ENCODE measurements at regions not wholly inside any gene's neighbourhood (a gene's known extent, or its start where the extent isn't known, plus 50 kb on each side); places are given as distances from the start of the nearest gene placed in this dataset.
"Not testable (repeated sequence)": the region's sequence is repeated elsewhere in the genome, so short reads cannot be mapped to it uniquely, and the experiment has no call there.

DNA sequence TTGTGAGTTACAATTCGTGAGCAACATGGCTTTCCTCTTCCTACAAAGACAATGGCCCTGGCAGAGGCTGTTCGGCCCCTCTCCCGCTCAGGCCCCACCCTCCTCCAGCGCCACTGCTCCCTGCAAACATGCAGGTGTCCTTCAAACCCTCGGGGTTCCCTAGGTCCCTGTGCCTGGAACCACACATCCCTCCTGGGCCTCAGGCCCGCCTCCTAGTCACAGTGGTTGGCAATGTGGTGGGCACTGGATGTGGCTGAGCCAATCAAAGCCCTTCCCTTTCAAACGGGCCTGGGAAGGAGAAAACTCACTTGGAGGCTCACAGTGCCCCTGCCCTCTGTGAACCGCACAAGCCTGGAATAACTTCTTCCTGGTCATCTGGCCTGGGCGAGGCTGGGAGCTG lies 147.2 kb downstream of the TFAP2C start:
- TF ChIP-seq, protein P1, sequence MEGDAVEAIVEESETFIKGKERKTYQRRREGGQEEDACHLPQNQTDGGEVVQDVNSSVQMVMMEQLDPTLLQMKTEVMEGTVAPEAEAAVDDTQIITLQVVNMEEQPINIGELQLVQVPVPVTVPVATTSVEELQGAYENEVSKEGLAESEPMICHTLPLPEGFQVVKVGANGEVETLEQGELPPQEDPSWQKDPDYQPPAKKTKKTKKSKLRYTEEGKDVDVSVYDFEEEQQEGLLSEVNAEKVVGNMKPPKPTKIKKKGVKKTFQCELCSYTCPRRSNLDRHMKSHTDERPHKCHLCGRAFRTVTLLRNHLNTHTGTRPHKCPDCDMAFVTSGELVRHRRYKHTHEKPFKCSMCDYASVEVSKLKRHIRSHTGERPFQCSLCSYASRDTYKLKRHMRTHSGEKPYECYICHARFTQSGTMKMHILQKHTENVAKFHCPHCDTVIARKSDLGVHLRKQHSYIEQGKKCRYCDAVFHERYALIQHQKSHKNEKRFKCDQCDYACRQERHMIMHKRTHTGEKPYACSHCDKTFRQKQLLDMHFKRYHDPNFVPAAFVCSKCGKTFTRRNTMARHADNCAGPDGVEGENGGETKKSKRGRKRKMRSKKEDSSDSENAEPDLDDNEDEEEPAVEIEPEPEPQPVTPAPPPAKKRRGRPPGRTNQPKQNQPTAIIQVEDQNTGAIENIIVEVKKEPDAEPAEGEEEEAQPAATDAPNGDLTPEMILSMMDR (IDR thresholded peaks at IDR 0.05; ENCODE audit: unreplicated experiment in 3 of 3): no peak
- Mint-ChIP-seq H3K27me3 (ENCODE audit: low read depth) (no peaks in the 10 kb centered on the region), H3K9me3 (no peaks in the 10 kb centered on the region), H3K36me3 (ENCODE audit: low read depth) (no peaks in the 10 kb centered on the region), H3K27ac (no peak overlapping the region), H3K4me1 (peaks cover 17% of the 10 kb centered on the region), H3K4me3 (no peak overlapping the region)

DNA sequence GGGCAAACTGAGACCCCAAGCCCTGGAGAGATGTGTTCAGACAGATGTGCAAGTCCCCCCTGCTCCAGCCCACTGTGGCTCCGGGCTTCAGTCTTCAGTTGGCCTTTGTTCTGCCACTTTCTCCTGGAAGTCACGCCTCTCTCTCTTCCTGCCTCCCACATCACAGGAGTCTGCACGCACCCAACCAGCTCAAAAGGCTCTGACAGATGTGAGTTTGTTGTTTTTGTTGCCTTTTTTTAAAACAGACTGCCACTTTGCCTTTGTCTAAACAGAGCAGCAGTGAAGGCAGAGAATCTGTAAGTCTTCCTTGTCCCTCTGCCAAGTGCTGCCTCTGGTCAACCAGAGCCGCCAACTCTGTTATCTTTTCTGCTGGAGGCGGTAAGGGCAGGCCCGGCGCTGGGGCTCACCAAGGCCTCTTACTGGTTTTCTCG lies 149.7 kb downstream of the TFAP2C start:
- Mint-ChIP-seq H3K36me3 (ENCODE audit: low read depth) (no peaks in the 10 kb centered on the region), H3K4me3 (no peak overlapping the region), H3K27ac (no peak overlapping the region), H3K4me1 (peaks cover 5% of the 10 kb centered on the region), H3K9me3 (no peaks in the 10 kb centered on the region), H3K27me3 (ENCODE audit: low read depth) (peaks cover 10% of the 10 kb centered on the region)
- TF ChIP-seq, protein P1 (IDR thresholded peaks at IDR 0.05; ENCODE audit: unreplicated experiment in 3 of 3): no peak

DNA sequence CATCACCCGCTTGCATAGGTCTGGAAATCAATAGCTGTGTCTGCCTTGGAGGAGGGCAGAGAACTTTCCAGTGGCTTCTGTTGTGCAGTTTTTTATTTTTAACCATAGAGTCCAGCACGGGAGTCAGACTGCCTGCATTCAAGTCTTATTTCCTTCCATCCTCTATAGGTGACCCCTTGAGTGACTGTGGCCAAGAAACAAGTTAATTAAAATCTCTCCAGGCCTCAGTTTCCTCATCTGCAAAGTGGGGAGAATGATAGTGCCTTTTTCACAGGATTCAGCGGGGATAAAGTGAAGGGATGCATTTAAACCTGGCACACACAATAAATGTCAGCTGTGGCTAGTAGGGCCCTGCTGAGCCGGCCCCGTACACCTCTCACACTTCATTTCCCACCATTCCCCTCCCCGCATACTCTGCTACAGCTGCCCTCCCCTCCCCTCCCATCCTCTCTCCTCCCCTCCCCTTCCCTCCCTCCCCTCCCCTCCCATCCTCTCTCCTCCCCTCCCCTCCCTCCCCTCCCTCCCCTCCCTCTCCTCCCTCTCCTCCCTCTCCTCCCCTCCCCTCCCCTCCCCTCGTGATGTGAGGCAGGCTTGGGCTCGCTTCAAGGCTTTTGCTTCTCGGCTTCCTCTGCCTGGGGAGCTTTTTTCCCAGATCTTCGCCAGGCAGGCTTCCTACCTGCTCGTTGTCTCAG lies 150.5 kb downstream of the TFAP2C start:
- Mint-ChIP-seq H3K4me1 (peaks cover 5% of the 10 kb centered on the region), H3K27ac (no peak overlapping the region), H3K4me3 (no peak overlapping the region), H3K36me3 (ENCODE audit: low read depth) (no peaks in the 10 kb centered on the region), H3K27me3 (ENCODE audit: low read depth) (peaks cover 10% of the 10 kb centered on the region), H3K9me3 (no peaks in the 10 kb centered on the region)
- TF ChIP-seq, protein P1 (IDR thresholded peaks at IDR 0.05; ENCODE audit: unreplicated experiment in 3 of 3): no peak

DNA sequence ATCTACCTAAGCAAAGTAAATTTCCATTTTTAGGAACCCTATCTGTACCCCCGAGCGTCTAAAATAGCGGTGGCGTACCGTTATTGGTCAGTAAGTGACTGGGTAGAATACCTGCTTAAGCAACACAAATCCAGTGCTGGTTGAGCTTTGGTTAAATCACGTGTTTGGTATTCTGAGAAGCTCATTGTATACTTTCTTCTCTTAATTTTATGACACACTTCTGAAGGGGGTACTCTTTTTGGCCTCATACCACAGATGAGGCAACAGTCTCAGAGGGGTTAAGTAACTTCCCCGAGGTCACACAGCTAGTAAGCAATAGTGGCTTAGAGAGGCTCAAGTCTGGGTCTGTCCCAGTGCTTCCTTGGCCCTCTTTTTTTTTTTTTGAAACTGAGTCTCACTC lies 151.2 kb downstream of the TFAP2C start:
- Mint-ChIP-seq H3K27me3 (ENCODE audit: low read depth) (peaks cover 10% of the 10 kb centered on the region), H3K36me3 (ENCODE audit: low read depth) (no peaks in the 10 kb centered on the region), H3K4me3 (no peak overlapping the region), H3K9me3 (no peaks in the 10 kb centered on the region), H3K4me1 (peaks cover 5% of the 10 kb centered on the region), H3K27ac (no peak overlapping the region)
- TF ChIP-seq, protein P1 (IDR thresholded peaks at IDR 0.05; ENCODE audit: unreplicated experiment in 3 of 3): no peak

DNA sequence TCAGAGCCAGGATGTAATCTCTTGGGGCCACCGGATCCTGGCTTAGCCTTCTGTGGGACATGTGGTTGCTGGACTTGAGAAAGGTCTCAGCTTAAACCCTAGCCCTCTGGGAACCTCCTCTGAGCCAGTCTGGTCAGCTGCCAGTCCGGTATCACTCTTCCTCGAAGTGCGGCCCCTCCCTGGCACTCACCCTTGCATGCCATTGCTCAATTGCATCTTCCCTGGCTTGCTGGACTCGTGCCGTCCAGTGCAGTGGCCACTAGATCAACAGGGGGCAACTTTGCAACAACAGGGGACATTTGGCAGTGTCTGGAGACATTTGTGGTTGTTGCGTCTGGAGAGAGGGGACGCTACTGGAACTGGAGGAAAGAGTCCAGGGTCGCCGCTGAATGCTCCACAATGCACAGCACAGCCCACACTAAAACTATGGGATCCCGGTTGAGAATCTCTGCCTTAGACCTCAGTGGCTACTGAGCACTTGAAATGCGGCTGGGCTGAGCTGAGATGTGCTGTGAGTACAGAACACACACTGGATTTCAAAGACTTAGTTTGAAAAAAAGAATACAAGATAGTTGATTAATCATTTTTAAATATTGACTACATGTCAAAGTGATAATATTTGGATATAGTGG lies 152.1 kb downstream of the TFAP2C start:
- no peaks in the 10 kb centered on the region for H3K9me3 Mint-ChIP-seq
- H3K4me1 Mint-ChIP-seq: peaks cover 5% of the 10 kb centered on the region
- no peaks in the 10 kb centered on the region for H3K36me3 Mint-ChIP-seq (ENCODE audit: low read depth)
- H3K27me3 Mint-ChIP-seq (ENCODE audit: low read depth): peaks cover 10% of the 10 kb centered on the region
- no peak overlapping the region for H3K4me3 Mint-ChIP-seq
- H3K27ac Mint-ChIP-seq: no peak overlapping the region
- TF ChIP-seq, protein P1 (IDR thresholded peaks at IDR 0.05; ENCODE audit: unreplicated experiment in 3 of 3): no peak

DNA sequence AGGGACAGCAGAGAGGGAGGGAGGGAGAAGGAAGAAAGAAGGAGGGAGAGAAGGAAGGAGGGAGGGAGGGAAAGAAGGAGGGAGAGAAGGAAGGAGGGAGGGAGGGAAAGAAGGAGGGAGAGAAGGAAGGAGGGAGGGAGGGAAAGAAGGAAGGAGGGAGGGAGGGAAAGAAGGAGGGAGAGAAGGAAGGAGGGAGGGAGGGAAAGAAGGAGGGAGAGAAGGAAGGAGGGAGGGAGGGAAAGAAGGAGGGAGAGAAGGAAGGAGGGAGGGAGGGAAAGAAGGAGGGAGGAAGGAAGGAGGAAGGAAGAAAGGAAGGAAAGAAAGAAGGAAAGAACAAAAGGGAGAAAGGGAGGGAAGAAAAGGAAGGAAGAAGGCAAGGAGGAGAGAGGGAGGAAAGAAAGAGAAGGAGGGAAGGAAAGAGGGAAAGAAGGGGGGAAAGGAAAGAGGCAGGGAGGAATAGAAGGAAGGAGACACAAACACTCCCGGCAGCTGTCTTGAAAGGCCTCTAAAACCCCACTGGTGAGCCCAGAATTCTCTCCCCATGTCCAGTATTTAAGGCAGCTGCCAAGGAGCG lies 153.0 kb downstream of the TFAP2C start:
- H3K27me3 Mint-ChIP-seq (ENCODE audit: low read depth); H3K27ac Mint-ChIP-seq; H3K4me3 Mint-ChIP-seq; H3K4me1 Mint-ChIP-seq; H3K9me3 Mint-ChIP-seq; H3K36me3 Mint-ChIP-seq (ENCODE audit: low read depth): not testable (repeated sequence)

DNA sequence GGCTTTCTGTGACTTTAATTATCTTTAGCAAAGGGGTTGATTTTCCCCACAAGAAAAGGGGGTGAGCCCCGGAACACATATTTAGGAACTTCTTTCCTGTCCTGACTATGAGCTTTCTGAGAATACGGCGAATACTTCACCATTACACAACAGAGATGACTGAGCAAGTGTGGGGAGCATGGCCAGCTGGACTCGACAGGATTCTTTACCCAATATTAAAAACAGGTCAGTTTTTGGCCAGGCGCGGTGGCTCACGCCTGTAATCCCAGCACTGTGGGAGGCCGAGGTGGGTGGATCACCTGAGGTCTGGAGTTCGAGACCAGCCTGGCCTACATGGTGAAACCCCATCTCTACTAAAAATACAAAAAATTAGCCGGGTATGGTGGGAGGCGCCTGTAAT lies 153.7 kb downstream of the TFAP2C start:
- H3K36me3 Mint-ChIP-seq (ENCODE audit: low read depth); H3K27ac Mint-ChIP-seq; H3K4me3 Mint-ChIP-seq; H3K4me1 Mint-ChIP-seq; H3K9me3 Mint-ChIP-seq: not testable (repeated sequence)
- peaks cover 13% of the 10 kb centered on the region for H3K27me3 Mint-ChIP-seq (ENCODE audit: low read depth)

All from nephron (organoid).